T-helper 9 cell (primary cell): ENCODE measurements at regions not wholly inside any gene's neighbourhood (a gene's known extent, or its start where the extent isn't known, plus 50 kb on each side); places are given as distances from the start of the nearest gene placed in this dataset.
"Not testable (repeated sequence)": the region's sequence is repeated elsewhere in the genome, so short reads cannot be mapped to it uniquely, and the experiment has no call there.

Experiments used
- DNase-seq: peaks from one replicate; pipeline ENCODE4 v3.0.0-alpha.2; 2020

DNA sequence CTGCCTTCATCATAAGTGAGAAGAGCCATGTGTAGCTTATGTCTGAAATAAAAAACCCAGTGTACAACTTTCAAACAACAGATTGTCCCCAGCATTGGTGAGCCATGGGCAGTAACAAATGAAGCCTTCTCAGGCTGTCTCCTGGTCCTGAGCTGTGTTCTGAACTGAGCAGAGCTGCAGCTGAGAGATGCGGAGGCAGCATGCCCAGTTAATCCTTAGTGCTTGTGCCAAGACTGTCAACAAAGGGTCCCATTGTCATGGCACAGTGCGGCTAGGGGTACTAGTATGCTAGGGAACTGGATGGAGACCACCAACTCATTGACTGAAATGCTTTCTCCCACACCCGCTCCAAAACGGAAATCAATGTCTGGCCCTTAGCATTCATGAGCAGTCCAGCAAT, 154.3 kb downstream of the RMST start:
- no peak for DNase-seq

DNA sequence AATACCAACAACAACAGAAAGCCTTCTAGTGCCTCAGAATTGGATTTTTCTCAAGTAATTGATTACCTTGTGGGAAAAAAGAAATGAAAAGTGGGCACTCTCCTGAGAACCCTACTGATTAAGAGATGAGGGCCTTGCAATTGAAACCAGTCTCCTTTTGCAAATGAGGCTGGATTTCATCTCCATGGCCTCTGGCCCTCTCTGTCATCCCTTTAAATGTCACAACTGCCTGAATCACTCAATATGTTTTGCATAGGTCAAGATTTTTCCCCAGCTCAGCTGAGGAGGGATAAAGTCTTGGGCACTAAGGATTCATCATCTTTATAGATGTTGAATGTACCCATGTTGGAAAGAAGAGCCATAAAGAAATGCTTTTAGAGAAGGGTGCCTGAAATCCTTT, 166.4 kb downstream of the RMST start:
- no peak for DNase-seq

DNA sequence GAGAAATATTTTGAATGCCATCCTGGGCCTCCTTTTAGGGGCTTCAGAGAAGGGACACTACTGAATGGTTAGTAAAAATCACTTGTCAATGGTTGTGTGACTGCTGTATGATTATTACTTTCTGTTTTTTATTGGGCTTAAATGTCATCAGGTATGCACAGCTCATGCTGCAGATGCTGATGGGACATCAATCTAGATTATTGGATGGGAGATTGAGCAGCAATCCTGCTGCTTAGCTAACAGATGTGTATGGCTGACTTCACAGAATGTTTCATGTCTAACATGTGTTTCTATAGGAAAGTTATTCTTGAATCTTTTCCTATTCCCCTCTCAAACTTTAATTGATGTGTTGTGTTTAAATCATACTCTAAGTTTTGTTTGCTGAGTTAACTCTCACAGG, 166.8 kb downstream of the RMST start:
- no peak for DNase-seq

DNA sequence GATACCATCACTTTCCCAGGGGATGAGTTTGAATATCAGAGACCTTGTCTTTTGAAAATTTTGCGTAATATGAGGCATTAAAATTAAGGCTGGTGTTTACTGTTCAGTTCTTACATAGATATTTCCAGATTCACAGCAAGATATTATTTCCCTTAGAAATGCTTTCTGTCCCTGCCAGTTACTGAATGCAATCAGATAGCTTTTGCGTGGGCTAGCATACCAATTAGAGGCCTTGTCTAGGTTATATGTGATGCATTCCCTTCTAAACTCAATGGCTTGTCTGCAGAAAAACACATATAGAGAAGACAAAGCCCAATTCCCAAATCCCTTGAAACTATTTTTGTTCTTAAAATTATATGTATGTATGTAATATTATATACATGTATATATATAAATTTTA, 167.8 kb downstream of the RMST start:
- no peak for DNase-seq

DNA sequence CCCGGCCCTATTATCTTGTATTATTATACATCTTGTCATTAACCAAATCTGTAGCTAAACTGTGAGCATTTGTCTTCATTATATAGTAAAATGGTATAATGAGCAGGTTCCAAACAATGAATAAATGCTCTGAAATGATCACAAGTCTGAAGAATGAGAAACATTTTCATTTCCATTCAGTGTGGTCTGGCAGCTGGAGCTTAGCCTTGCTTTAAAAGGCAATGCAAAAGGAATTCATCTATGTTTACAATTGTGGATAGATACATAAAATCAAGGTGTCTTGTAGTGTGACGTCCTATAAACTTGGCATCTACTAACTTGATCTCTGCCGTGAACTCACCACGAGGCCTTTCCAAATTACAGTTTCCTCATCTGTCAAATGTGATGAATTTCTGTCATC, 168.3 kb downstream of the RMST start:
- DNase-seq, result no peak

GRCh38 chr12:97637770-97638169, 175.2 kb downstream of the RMST start:
- no peak for DNase-seq

DNA sequence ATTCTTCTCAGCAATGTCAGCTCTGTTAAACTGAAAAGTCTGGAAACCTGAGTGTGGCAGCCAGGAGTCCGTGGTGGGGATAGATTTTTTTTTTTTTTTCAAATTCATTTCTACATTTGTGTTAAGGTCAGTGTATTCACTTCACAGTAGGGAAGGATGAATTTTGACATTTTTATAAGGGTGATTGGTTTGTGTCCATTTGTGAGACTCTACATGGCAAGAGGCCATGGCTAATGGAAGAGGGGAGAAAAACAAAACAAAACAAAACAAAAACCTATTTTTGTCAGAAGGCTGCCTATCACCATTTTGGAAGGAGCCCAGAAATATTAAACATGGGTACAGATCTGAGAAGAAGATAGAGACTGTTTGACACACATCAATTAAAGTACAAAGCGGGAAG, 176.1 kb downstream of the RMST start:
- no peak for DNase-seq

- no peak for DNase-seq
Observed at GRCh38 chr12:97639702-97640101, 177.1 kb downstream of the RMST start.

DNA sequence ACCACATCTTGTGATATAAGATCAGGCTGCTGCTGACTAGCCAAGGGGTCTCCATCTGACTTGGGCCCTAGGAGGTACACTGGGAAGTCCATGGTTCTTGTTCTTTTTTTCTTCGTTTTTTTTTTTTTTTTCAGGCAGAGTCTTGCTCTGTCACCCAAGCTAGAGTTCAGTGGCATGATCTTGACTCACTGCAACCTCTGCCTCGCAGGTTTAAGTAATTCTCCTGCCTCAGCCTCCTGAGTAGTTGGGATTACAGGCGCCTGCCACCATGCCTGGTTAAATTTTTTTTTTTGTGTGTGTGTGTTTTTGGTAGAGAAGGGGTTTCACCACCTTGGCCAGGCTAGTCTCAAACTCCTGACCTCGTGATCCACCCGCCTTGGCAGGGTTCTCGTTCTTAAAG, 178.2 kb downstream of the RMST start:
- no peak for DNase-seq

DNA sequence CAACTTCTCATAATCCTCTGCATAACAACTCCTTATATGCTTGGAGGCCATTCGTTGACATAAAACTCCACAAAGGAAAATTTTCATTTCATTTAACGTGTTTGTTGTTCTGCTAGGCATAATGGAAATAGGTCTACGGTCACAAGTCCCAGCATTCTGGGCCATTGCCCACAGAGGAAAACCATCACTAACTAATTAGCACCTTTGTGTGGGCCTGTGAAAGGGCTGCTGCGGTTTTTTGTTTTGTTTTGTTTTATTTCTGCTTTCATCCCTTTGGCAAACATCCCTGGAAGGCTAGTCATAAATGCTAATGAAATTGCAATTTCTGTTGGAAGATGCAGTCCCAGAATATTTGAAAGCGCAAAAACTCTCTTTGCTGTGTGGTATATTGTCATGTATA, 180.3 kb downstream of the RMST start:
- DNase-seq, result no peak

DNA sequence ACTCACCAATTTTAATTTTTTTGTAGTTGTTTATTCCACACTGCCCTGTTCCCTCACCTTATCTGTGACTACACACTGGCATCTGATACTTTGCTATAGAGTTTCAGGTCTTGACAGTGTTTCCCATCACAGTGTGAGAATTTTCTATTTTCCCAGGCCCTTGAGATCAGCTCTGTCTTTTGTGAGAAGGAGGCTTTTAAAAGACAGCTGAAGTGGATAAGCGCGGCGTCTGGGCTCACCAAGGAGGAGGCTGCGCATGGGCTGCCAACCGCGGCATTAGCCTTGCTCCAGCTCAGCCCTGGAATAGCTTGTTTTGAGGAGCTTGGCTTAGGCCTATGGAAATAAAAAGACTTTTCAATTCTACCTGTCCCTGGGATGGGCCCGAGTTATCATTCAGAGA, 181.3 kb downstream of the RMST start:
- no peak for DNase-seq

- DNase-seq, result no peak
Observed at GRCh38 chr12:97645726-97646125, 183.1 kb downstream of the RMST start.

DNA sequence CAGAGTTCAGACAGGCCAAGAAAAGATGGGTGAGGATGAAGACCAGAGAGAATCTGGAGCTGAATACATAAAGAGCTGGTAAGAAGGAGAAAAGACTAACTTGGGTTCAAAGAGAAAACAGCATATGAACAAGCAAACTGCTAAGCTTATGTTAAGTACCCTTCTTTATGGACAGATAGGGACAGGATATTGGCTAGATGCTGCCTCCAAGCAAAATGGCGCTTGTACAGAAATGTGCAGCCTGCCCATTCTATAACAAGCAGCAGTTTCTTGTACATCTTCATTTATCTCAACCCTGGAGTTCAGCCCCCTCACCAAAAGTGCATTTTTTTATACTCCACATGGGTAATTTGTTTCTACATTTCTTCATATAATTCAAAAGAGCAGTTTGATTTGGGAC, 184.5 kb downstream of the RMST start:
- DNase-seq, result no peak

GRCh38 chr12:97650242-97650641, 187.6 kb downstream of the RMST start:
- DNase-seq, result no peak

DNA sequence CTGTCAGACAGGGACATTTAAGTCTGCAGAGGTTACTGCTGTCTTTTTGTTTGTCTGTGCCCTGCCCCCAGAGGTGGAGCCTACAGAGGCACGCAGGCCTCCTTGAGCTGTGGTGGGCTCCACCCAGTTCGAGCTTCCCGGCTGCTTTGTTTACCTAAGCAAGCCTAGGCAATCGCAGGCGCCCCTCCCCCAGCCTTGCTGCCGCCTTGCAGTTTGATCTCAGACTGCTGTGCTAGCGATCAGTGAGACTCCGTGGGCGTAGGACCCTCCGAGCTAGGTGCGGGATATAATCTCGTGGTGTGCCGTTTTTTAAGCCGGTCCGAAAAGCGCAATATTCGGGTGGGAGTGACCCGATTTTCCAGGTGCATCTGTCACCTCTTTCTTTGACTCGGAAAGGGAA, 193.9 kb downstream of the RMST start:
- DNase-seq, result not testable (repeated sequence)

DNA sequence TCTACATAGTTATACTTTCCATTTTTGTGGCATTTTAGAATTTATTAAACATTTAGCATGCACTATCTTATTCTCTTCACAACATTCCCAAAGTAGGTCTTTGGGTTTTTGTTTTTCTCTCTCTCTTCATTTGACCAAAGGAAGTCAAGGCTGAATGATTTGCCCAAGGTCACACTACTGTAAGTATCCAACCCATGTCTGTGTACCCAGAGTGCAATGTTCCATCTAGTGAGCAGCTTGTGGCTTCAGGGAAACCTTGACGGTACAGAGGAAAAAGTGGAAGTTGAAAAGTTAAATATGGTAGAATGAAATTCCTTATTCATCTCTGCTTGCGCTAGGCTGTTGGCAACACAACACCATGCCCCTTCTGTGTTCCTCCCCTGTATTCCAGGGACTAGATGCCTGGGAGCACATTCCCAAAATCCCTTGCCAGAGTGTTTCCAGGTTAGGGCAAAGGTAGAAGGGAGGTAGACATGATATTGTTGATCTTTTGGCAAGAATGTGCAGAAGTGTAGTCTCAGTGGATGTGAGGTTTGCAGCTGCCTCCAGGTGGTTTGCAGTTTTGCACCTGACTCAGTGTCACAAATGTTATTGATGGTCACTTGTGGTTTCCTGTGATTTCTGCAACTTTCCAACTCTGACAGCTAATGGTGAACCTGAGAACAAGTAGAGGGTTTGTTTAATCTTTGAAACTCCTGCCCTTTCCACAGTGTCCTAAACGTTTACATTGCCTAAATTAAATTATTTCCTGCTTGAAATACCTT, 196.7 kb downstream of the RMST start:
- DNase-seq, result no peak

DNA sequence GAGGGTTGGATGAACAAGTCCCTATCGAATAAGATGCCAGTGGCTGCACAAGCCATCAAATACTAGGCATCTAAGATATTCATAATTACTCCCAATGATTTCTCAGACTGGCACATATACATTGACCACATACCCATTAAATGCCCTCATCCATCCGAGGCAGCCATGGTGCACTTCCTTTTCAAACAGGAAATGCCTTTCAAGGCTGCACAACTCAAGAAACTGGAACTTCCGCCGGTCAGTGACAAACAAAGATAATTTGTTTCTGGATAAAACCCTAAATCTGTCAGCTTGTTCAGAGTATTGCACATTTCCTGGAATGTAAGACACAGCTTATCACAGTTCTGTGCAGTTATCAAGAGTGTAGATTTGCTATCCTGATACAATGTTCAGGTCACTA, 203.7 kb downstream of the RMST start:
- no peak for DNase-seq

- DNase-seq, result no peak
Observed at GRCh38 chr12:97672870-97673269, 210.3 kb downstream of the RMST start.

- no peak for DNase-seq
Observed at GRCh38 chr12:97680751-97681150, 218.1 kb downstream of the RMST start.

DNA sequence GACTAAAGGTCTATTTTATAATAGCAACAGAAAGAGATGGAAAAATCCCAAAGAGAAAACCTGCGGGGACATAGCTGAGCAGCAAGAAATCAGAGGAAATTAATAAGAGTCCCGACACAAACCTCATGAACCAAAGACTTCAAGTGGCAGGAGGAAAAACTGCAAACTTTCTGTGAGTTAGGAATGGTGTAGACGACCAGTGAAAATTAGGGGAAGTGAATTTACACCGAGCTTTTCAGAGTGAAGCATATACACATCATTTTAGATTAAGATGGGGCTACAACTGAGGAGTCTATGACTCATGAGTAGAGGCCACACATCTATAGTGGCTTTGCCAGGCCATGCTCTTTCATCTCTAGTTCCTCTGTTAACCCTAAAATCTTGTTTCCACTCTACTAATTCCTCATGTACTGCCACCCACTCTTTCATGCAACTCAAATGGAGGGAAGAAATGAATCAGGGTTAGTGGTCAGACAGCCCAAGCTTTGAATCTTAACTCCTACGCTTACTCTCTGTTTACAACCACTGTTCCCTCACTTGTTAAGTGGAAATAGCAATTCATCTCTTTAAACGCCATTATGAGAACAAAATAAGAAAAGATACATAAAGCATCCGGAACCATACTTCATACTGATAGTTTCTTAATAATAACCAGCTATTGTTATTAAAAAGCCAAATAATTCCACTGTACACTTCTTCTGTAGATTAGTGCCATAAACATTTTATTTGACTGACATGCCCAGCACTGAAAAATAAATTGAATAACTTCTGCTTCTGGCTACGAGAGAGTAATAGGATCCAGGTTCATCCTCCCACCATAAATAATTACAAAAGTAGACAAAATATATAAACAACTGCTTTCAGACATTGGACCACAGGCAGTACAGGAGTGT, 219.3 kb downstream of the RMST start:
- no peak for DNase-seq

GRCh38 chr12:97685360-97685759, 222.8 kb downstream of the RMST start:
- no peak for DNase-seq

DNA sequence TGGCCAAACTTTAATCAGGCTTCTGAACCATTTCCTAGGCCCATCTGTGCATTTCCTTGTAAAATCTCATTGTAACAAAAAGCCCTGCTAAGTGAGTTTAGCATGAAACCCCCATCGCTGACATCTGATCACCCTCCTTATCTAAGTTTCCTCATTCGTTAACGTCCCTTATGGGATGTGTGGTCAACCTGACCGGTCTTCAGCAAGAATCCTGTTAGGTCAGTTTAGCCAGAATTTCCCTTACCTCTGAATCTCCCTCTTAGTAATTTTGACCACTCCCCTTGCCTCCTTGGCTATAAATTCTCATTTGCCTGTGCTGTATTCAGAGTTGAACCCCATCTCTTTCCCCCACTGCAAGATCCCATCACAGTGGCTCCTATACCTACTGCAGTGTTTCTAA, 239.3 kb downstream of the RMST start:
- no peak for DNase-seq

- no peak for DNase-seq
Observed at GRCh38 chr12:97711392-97711791, 248.8 kb downstream of the RMST start.

GRCh38 chr12:97713270-97713669, 250.7 kb downstream of the RMST start:
- DNase-seq, result no peak
